Central memory CD4-positive, alpha-beta T cell (primary cell): ENCODE measurements at regions not wholly inside any gene's neighbourhood (a gene's known extent, or its start where the extent isn't known, plus 50 kb on each side); places are given as distances from the start of the nearest gene placed in this dataset.
"Not testable (repeated sequence)": the region's sequence is repeated elsewhere in the genome, so short reads cannot be mapped to it uniquely, and the experiment has no call there.

ENCODE experiments used
- DNase-seq: peaks from one replicate; pipeline ENCODE4 v3.0.0; 2022

- not testable (repeated sequence) for DNase-seq
Measured at GRCh38 chr2:111432423-111432822, 311.7 kb downstream of the BCL2L11 start.

- DNase-seq, result not testable (repeated sequence)
Measured at GRCh38 chr2:111432916-111433499, 312.3 kb downstream of the BCL2L11 start.

- not testable (repeated sequence) for DNase-seq
Measured at GRCh38 chr2:111433892-111434607, 313.3 kb downstream of the BCL2L11 start.

GRCh38 chr2:111434608-111434939 is 313.9 kb downstream of the BCL2L11 start:
- not testable (repeated sequence) for DNase-seq

GRCh38 chr2:111435553-111436310 is 315.0 kb downstream of the BCL2L11 start:
- not testable (repeated sequence) for DNase-seq

GRCh38 chr2:111436411-111436810 is 315.7 kb downstream of the BCL2L11 start:
- DNase-seq, result not testable (repeated sequence)

- not testable (repeated sequence) for DNase-seq
Measured at GRCh38 chr2:111437288-111437990, 316.7 kb downstream of the BCL2L11 start.

GRCh38 chr2:111438161-111438560 is 317.4 kb downstream of the BCL2L11 start:
- DNase-seq, result not testable (repeated sequence)

- not testable (repeated sequence) for DNase-seq
Measured at GRCh38 chr2:111439237-111439636, 318.5 kb downstream of the BCL2L11 start.

GRCh38 chr2:111441614-111442013 is 320.9 kb downstream of the BCL2L11 start:
- not testable (repeated sequence) for DNase-seq

GRCh38 chr2:111442767-111443454 is 322.2 kb downstream of the BCL2L11 start:
- not testable (repeated sequence) for DNase-seq

GRCh38 chr2:111444516-111444915 is 323.8 kb downstream of the BCL2L11 start:
- DNase-seq, result not testable (repeated sequence)

- not testable (repeated sequence) for DNase-seq
Measured at GRCh38 chr2:111445191-111445929, 324.6 kb downstream of the BCL2L11 start.

GRCh38 chr2:111445941-111446340 is 325.2 kb downstream of the BCL2L11 start:
- DNase-seq, result not testable (repeated sequence)

GRCh38 chr2:111447482-111447881 is 326.8 kb downstream of the BCL2L11 start:
- not testable (repeated sequence) for DNase-seq

GRCh38 chr2:111448796-111449195 is 328.1 kb downstream of the BCL2L11 start:
- not testable (repeated sequence) for DNase-seq

- not testable (repeated sequence) for DNase-seq
Measured at GRCh38 chr2:111450526-111450925, 329.8 kb downstream of the BCL2L11 start.

GRCh38 chr2:111451692-111452199 is 331.0 kb downstream of the BCL2L11 start:
- DNase-seq, result not testable (repeated sequence)

- DNase-seq, result not testable (repeated sequence)
Measured at GRCh38 chr2:111452208-111452607, 331.5 kb downstream of the BCL2L11 start.

GRCh38 chr2:111453308-111453707 is 332.6 kb downstream of the BCL2L11 start:
- not testable (repeated sequence) for DNase-seq

GRCh38 chr2:111453816-111454215 is 333.1 kb downstream of the BCL2L11 start:
- not testable (repeated sequence) for DNase-seq
